ENCODE measurements at regions not wholly inside any gene's neighbourhood (a gene's known extent, or its start where the extent isn't known, plus 50 kb on each side); places are given as distances from the start of the nearest gene placed in this dataset.

GRCh38 chr3:23711916-23712494 lies 93.8 kb upstream of the UBE2E1 start:
- TF ChIP-seq CTCF (IDR thresholded peaks at IDR 0.05), result no peak
- no peak for TF ChIP-seq POLR2A (IDR thresholded peaks at IDR 0.05)

Measured in suprapubic skin (tissue), 3 donors.